HG02610 (cell line): ENCODE measurements at regions not wholly inside any gene's neighbourhood (a gene's known extent, or its start where the extent isn't known, plus 50 kb on each side); places are given as distances from the start of the nearest gene placed in this dataset.

ENCODE experiments used
- ATAC-seq: cut with Tn5 transposase; IDR thresholded peaks from one replicate; pipeline ENCODE4 v1.9.1; 2021; ENCODE audit warnings: mild to moderate bottlenecking, moderate library complexity; ENCODE audit not compliant: unreplicated experiment

DNA sequence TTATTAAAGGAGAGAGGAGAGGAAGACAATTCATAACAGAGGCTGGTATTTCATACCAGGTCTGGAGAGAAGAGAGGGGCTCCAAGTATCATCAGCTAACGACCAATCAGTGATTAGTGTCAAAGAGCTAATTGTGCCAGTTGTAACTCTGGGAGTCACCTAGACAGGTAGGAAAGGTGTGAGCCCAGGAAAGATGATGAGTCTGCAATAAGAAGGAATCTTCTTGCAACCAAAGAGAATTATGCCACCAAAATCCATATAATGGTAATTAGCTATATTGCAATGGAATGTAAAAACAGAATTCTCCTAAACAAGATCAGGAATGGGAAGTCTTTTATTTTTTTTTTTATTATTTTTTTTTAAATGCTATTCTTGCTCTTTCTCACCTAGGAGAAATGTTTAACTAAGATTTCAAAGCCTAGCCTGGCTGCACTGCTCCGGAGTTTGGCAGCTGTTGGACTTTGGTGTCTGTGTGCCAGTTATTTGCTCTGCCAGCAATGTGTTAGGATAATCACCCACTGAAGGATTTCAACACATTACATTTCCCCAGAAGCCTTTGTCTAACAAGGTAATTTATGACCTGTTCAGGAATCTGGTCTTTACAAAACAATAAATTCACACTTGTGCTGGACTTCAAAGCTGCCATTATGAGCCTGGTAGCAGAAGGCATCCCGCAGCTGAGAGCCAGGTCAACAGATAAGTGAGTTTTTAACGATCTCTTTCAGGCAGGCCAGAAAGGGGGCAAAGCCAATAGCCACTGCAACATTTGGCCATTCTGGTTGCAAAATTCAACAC, 89.4 kb downstream of the FOXB1 start:
- ATAC-seq = no peak

DNA sequence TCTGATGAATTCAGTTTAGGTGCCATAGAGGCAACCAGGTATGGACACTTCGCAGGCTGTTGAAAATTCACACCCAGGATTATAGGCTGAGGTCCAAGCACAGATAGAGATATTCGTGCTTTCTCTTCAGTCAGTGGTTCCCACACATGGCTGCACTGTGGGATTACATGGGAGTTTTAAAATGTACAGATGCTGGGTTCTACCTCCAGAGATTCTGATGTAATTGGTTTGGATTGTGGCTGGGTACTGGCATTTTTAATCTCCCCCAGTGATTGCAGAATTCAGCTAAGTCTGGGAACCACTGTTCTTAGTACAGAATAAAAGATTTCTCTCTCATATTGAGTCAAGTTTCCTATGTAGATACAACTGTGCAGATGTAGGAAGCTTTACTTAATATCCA, 91.6 kb downstream of the FOXB1 start:
- no peak for ATAC-seq

DNA sequence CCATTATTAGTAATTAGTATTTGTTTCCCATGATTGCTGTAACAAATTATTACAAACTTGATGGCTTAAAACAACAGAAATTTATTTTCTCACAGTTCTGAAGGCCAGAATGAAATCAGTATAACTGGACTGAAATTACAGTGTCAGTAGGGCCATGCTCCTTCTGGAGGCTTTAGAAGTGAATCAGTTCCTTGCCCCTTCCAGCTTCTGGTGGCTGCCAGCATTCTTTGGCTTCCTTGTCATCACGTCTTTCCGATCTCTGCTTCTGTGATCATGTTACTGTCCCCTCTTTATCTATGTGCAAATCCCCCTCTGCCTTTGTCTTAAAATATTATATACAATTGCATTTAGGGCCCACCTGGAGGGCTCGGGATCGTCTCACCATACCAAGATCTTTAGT, 92.0 kb downstream of the FOXB1 start:
- no peak for ATAC-seq

DNA sequence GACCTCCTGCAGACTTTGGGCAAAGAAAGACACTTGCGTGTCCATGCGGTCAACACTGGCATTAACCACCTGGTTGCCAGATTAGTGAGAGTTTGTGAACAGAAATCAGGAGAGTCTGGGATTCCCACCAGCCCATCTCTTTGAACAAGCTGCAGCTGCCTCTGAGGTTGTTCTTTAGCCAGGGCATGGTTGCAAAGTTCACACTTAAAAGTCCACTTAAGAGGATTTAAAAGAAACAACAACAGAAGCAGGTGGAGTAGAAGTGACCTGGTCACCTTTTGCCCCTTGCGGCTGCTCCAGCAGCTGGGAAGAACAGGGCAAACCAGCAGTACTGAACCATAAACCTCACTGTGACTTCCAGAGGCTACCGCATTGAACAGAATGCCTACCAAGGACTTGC, 97.3 kb downstream of the FOXB1 start:
- ATAC-seq = no peak

DNA sequence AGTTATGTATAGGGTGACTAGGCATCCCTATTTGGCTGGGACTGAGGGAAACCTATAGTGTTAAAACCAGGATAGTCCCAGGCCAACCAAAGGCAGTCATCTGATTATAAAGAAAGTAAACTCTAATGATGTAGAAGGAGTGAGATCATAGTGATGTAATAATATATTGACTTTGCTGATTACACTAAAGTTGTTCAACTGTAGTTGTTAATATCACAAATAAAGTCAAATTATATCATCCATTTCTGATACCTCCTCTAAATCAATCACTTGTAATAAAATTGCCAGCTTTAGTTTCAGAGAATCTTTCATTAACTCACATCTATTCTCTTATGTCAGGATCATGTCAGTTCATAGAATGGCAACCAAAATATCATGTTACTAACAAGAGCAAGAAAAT, 98.6 kb downstream of the FOXB1 start:
- ATAC-seq = no peak

DNA sequence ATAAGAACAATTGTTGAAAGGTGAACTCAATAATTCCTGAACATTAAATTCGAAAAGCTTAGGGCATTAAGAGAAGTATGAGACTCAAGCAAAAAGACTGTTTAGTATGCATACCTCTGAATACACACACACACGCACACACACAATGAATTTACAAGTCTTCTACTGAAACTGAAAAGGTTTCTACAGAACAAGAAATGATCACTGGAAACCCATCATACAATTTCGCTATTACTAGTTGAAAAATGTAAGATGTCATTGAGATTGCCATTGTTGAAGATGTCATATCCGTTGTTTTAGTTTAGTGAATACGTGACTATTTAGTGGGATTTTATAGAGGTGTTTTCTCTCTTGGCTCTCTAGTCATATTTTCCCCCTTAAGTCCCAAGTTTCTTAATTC, 106.8 kb downstream of the FOXB1 start:
- no peak for ATAC-seq

DNA sequence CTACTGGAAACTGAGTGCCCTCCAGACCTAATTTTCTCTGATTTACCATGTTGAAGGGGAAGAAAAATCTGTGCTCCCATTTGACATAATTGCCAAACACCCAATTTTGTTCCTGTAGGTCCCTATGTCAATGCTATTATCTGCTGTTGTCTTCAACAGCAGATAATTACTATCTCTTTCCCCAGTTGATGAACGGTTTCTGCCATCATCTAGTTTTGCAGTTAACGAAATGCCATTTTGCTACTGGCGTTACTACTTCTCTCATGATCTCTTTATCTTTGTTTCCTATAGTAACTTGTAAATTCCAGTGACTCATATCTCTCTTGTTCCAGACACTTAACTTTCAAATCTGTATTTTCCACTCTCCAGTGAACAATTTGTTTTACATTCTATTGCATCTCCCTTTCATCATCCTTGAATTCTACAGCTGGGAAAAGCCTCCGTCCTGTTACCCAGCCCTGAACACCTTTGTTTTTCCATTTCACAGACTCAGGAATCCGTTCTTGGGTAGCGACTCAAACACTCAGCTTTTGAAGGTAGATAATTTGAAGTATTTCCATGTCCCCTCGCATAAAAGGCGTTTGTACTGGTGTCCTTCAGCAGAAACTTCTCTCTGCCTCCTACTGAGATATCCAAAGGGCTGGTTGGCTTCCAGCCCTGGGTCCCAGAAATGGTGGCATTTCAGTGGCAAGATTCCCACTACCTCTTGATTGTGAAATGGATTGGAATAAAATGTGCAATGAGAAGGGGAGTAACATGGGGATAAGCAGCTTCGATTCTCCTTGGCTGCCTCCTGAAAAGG, 111.7 kb downstream of the FOXB1 start:
- no peak for ATAC-seq

DNA sequence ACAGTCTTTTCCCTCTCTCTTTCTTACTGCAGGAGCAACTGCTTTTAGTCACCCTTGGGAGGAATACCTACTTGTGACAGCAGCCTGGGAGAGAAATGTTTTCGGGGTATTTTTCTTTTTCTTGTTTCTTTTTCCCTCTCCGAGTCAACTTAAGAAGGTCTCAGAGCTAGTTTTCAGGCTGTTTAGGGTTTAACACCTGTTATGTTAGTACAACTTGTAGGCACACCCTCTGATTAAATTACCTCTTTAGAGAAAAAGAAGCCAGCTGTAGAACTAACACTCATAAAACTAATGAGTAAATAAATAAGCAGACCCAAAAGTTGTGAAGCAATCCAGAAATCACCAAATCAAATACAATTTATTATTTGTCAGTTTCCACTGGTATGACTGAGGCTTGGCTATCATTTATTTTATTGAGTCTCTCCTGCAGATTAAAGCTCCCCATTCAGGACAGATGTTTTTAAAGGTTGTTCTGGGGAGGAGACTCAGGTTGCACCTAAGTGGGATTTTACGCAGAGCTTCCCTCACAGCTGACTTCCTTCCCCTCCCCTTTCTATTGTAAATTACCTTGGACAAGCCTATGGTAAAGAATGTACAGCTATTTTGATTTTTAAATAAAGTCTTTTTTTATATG, 112.5 kb downstream of the FOXB1 start:
- ATAC-seq = no peak

DNA sequence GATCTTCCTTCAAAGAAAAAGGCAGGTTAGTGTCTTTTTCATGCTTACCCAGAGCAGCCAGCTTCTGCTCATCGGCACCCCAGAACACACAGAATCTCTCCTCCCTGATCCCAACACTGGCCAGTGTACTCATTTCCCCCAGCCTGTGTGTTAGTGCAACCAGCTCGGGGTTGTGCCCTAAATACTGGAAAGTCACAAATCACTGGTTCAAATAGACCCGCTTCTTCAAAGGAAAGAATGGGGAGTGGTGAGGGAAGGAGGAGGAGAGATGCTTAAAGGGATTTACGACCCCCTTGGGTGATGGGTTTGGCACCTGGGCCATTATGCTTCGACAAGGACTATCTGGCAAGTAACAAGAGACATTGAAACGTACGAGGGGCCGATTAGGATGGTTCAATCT, 114.0 kb downstream of the FOXB1 start:
- ATAC-seq = no peak

DNA sequence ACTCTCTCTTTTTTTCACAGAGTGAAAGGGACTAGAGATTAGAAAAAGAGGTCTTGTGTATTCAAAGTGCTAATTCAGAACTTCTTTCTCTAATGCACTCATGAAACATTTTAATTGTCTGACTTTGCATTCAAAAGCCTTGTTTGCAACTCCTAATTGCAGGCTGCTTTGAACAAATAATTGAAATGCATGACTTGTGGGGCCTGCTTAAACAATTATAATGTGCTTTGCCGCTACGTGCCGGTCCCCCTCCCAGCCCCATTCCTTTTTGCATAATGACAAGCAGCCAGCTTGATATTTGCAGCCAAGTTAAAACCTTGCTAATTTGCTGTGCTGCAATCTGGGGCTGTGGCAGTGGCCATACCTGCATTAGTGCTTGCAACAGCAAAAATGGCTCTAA, 114.5 kb downstream of the FOXB1 start:
- no peak for ATAC-seq

DNA sequence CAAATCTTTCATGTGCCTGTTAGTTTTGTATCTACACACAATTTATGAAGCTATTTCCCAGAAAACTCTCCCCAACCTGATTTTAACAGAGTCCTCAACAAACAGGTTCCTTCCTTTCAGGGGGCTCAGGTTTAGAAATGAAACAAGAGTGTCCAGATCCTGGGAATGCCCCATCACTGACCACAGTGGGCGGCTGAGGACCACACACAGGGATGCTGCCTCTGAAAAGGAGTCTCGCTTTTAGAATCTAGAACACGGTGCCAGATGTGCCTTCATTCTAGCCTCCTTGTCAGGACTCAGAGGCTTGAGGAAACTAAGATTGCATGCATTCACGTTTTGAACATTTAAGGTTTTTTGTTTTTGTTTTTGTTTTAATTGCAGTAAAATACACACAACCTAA, 115.0 kb downstream of the FOXB1 start:
- no peak for ATAC-seq

DNA sequence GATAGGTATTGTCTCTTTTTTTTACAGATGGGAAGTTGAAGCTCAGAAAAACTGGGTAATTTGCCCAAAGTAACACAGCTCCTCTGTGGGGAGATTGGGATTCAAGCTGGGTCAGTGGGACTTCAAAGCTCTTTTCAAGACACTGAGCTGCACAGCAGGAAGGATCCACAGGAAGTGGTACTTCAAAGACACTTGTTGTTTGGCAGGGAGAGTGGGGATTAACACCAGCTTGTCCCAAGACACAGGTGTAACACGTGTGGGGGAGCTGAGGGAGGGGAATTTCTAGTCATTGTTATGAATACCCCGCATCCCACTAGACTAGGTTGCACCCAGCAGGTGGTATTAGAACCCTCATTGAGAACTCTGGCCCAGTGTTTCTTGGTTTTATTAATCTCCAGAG, 116.0 kb downstream of the FOXB1 start:
- ATAC-seq = no peak

DNA sequence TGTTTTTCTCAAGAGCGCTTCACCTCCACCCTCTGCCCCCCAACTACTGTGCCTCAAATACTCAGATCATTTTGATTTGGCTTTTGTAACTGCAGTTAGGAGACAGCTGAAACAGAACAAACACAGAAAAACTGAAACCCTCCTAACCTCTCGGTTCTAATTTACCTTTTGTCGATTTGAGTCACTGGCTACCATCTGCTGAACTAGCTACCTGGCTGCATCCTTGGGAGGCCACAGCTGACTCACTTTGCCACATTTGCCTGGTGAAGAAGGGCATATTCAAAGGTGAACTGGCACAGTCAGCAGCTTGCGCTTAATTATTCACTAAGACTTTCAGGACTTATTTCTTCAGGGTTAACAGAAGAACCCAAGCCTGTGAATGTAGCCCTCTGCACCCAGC, 117.7 kb downstream of the FOXB1 start:
- no peak for ATAC-seq

DNA sequence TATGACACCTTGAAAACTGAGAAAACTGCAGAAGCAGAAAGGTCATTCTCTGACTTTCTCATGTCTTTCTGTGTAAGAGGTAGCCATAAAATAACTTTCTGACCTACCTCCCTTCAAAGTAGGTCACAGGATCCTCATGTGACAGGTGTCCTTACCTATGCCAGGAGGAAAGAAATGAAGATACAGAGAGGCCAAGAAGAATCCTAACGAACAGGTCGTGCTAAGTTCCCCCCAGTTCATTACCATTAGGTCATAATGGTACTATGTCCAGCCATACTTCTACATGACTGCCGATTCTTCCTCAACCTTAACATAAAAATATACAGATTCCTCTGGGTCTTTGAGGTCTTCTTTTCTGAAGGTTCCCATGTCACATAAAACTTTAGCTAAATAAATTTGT, 118.6 kb downstream of the FOXB1 start:
- ATAC-seq = no peak

DNA sequence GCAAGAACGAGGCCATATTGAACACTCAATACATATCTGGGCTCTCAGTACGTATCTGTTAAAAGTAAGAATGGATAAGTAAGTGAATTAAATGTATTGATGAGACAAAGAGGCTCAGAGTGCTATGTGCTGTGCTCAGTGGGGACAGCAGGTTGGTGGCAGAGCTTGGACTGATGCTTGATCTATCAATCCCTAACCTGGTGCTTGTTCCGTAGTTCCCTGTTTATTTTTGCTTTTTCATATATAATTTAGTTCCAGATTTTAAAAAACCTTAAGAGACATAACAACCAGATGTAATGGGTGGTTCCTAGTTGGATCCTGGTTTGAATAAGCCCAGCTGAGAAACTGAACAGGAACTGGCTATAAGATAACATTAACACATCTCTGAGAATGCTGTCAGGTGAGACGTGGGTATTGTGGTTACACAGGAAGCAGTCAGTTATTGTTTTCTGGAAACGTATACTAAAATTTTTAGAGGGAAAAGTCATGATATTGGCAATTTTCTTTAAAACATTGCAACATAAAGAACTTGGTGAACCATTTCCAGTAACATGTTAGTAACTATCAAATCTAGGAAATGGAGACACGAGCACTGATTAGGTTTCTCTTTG, 120.5 kb downstream of the FOXB1 start:
- ATAC-seq = no peak

DNA sequence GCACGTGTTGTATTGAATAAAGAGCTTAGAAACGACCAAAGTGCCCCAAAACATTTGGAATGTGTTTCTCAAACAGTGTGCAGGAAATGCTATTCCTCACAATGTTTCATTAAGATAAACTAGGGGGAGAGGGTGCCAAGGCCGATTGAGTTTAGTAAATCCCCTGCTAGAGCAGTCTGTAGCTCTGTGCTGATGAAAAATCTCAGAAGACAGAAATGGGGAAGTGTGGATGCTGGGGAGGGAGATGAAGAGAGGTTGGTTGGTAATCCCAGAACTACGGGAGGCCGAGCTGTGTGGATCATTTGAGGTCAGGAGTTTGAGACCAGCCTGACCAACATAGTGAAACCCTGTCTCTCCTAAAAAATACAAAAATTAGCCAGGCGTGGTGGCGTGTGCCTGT, 121.2 kb downstream of the FOXB1 start:
- no peak for ATAC-seq

DNA sequence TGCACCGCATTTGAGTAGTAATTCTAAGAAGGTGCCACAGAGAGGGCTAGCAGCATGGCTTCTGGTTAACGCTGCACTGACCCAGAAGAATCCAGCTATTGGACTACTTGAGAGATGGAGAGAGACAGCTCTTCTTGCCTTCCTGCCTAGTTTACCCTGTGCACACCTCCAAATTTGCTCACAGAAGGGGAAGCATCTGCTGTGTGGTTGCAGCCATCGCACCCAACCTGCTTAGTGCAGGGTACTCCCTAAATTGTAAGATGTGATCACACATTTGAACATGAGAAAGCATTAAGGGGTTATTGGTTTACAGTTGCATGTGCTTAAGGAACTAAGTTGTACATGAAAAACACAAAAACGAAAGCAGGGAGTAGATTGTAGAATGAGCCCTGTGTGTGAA, 122.1 kb downstream of the FOXB1 start:
- no peak for ATAC-seq

DNA sequence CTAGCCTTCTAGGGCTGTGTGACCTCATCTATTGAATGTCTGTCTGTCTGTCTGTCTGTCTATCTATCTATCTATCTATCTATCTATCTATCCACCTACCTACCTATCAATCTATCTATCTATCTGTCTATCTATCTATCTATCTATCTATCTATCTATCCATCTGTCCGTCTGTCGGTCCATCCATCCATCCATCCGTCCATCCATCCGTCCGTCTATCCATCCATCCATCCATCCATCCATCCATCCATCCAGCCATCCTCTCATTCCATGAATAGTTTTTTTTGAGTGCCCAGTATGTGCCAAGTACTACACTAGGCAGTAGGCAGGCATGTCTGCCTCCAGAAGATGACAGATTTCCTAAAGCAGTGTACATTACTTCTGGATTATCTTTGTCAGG, 122.5 kb downstream of the FOXB1 start:
- ATAC-seq = no peak

DNA sequence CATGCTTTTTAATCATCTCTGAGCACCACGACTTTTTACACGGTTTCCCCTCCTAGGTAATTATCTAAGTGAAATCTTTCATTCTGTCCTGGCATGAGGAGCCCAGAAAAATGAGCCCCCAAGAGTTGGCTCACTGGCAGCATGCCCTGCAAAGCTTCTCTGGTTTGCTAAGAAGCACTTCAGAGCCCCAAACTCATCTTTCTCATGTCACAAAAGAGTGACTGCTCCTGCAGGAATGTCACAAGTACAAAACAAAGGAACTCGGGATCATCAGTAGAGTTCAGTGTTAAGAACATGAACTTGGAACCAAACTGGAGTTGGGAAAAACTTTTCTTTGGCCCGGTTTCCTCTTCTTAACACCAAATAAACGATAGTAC, 123.9 kb downstream of the FOXB1 start:
- ATAC-seq = no peak

DNA sequence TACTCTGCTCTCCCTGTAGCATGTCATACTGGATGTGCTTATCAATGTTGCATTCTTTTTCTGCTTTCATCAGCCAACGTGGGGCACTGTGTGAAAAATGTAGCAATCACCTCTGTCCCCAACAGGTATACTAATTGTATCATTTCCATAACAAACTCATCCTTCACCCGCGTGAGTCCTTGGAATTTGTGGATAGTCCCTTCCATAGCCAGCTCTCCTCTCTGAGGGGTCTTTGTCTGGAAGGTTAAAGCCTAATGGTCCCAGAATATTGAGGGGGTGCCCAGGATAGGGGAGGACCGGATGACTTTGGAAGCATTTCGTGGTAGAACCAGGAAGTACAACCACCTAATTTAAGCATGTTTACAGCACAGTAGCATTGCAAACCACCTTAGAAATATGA, 124.6 kb downstream of the FOXB1 start:
- no peak for ATAC-seq

DNA sequence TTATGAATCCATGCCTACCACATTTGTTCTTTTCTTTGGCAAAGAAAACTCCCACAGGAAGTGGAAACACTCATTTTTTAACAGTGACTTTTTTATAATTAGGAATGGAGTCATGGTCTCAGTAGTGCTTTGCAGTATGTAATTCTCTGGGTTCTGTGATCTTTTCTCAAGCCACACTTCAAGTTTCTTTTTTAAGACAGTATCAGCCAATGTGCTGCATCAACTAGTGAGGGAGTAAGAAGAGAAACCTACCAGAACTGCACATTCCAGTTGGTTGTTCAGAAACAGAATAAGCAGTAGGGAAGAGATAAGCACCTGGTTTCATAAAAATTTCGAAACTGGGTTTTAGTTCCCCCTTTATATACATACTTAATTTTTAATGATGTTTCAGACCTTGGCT, 126.3 kb downstream of the FOXB1 start:
- ATAC-seq = no peak

DNA sequence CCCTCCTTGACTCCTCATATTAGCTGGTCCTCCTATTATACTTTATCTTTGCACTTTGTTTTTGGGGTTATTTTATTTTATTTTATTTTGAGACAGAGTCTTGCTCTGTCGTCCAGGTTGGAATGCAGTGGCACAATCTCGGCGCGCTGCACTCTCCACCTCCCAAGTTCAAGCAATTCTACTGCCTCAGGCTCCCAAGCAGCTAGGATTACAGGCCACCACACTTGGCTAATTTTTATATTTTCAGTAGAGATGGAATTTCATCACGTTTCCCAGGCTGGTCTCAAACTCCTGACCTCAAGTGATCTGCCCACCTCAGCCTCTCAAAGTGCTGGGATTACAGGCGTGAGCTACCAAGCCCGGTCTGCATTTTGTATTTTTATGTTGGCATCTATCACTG, 126.7 kb downstream of the FOXB1 start:
- ATAC-seq = no peak
